ENCODE measurements at regions not wholly inside any gene's neighbourhood (a gene's known extent, or its start where the extent isn't known, plus 50 kb on each side); places are given as distances from the start of the nearest gene placed in this dataset.
A peak's percentile ranks its signal among the peaks of the same experiment; 100 is the strongest.

DNA sequence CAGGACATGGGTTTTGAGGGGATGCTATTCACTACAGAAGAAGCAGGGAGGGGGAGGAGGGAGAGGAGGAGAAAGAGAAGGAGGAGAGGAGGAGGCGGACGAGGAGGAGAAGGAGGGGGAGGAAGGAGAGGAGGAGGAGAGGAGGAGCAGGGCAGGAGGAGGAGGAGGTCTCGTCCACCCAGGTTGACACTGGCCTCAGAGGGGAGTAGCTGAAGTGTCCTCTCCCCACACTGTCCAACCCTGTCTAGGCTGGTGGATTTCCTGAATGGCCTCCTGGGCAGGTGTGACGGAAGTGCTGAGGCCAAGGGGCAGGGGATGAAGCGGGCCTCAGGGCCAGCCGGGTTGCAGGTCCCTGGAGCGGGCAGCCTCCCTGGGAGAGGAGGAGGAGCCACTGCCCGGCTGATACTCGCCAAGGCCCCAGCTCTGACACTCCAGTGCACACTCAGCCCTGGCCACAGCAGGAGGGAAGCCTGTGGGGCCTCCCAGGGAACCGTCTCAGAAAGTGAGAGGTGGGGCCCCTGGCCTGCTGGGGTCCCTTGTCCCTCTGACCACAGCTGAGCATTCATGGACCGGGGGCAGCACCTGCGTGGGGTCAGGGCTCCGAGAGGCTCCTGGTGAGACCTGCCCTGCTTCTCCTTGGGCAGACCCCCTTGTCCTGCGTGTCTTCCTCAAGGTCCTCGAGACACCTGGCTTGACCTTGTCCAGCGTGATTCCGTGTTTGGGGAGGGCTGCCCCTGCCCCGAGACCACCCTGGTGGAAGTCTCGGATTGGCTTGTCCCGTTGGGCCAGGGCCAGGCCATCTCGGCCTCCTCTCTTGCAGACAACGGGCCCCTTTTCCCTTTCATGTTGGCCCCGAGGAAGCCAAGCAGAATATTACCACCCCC is 200.6 kb upstream of the CIBAR2 start:
- no peak for DNase-seq

DNA sequence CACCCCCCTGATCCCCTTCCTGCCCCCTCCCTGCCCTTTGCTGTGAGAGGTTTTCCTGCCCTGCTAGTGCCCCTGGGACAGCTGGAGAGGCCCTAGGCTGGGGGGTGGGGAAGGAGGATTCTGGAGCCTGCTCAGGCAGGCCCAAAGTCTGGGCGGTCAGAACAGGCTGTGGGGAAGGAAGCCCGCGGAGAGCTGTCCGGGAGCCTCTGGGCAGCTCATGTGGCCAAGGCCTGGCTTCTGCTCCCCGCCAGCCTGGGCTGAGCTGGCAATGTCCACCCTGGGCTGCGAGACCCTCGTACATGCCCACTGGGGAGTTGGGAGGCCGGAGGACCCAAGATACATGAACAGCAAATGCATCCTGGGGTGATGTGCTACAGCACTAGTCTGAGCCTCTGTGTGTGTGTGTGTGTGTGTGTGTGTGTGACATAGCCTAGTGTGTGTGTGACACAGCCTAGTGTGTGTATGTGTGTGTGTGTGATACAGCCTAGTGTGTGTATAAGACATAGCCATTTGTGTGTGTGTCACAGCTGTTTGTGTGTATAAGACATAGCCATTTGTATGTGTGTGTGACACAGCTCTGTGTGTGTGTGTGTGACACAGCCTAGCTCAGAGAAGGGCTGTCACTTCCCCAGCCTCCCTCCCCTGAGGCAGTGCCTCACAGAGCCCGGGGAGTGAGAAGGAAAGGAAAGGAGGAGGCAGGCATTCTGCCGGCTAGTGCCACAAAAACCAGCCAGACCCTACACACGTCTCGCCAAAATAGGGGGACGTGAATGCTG is 201.4 kb upstream of the CIBAR2 start:
- peak in 1 of 2 donors; percentile 26 for DNase-seq

DNA sequence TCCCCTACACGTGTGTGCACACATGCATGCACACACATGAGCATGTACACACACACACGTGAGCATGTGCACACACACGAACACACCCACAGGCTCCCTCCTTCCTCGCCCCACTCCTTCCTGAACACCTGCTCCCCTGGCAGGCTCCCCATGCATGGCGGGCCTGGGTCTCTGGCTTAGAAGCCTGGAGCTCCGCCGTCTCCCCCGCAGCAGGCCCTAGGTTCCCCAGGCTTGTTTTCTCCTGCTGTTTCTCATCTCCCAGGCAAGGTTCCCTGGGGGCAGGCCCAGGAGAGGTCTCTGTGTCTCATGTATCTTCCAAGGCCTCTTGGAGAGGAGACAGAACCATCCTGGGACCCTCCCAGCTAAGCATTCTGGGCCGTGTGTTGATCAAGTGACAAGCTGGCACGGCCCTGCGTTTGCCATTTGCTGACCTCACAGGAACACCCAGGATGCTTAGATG is 202.3 kb upstream of the CIBAR2 start:
- DNase-seq: no peak

DNA sequence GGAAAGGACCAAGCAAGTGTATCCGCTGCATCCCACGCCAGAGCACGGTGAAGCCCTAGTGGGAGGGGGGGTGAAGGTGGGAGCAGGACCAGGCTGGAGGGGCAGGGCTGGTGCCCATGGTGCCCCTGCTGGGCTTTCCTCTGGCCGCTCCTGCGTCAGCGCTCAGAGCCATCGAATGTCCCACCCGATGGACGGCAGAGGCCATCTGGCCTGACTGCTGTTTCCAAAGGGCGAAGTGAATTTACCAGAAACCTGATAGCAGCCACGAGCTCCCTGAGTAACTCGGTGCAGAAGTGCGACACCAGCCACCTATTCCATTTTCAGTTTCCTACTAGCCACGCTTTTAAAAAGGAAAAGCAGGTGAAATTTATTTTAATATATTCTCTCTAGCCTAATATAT is 203.6 kb upstream of the CIBAR2 start:
- no peak for DNase-seq

DNA sequence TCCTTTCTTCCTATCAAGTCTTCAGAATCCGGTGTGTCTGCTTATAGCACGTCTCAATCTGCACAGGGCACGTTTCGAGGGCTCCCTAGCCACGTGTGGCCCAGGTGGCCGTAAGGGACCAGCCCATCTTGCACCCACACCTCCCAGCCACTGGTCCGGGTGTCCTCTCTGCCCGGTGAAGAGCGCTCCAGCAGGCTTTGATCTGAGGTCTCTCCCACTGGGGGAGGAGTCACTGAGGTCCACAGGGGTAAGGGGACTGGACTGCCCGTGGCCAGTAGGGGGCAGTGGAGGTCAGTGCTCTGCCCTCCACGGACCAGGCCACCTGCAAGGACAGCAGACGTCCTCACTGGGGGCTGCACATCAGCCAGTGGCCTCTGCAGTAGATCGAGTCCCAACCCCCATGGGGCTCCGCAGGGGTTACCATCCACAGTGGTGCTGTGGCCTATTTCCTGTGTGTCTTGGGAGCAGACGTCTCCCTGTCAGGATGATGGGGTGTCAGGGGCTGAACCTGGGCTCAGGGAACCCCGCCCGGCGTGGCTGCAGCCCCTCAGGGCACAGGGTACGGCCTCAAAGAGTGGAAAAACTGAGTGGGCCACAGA is 204.1 kb upstream of the CIBAR2 start:
- DNase-seq: peak; percentile 20 to 55

DNA sequence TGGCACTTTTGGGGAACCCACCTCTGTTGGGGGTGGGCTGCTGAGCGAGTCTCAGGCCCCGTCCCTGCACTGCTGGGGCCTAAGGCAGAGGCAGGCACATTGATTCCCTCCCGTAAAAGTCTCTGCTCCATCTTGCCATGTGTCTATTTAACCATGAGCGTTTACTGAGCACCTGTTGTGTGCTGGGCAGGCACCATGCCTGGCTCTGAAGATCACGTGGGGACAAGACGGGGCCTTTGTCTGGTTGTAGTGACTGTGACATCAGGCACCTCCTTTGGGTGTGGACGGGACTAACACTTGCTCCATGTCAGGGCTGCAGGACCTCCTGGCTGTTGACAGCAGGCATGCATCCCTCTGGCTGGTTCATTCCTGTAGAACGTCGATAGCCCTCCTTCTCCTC is 204.7 kb upstream of the CIBAR2 start:
- no peak for DNase-seq

DNA sequence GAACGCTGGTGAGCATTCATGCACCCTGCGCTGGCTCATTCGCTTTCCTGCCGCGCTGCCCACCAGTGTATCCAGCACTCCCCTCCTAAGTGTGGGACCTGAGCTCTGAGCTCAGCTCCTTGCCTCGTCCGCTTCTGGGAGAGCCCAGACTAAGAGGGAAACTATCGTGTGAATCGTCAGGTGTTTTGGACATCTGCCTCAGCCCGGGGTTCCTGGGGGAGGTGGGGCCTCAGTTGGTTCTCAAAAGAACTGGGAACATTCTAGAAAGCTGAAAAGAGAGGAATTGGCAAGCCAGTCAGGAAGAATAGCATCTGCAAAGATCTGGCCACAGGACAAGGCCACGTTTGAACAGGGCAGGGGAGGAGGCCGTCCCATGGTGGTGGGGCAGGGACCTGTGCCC is 205.4 kb upstream of the CIBAR2 start:
- DNase-seq: no peak

DNA sequence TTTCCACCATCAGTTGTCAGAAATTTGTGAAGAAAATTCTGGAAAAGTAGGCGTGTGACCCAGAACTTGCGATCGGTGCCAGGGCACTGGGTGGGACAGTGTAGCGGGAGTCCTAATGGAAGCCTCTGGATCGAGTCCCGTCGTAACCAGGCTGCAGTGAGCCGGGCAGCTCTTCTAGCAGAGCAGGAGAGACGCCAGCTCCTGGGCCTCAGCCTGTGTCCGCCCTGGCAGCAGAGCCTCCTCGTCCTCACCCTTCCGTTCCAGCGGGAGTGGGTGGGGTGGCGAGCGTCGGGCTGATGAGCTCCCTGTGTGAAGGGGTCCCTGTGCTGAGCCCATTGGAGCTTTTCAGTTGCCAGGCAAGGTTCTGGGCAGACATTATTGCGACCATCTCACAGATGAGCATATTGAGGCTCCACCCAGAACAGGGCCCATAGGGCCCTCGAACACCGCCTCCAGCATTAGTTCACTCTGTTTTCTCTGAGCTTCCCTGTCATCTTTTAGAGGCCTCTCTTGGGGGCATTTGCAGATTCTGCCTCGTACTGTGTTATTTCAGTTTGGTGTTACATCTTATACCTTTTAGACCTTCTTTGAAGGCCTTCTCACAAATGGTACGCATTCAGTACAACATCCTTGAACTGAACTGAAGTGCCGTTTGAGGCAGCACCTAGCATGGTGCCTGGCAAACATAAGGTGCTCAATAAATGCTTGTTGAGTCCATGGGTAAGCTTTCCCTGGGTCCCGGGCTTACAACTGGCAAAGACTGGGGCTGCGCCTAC is 207.1 kb upstream of the CIBAR2 start:
- no peak for DNase-seq

DNA sequence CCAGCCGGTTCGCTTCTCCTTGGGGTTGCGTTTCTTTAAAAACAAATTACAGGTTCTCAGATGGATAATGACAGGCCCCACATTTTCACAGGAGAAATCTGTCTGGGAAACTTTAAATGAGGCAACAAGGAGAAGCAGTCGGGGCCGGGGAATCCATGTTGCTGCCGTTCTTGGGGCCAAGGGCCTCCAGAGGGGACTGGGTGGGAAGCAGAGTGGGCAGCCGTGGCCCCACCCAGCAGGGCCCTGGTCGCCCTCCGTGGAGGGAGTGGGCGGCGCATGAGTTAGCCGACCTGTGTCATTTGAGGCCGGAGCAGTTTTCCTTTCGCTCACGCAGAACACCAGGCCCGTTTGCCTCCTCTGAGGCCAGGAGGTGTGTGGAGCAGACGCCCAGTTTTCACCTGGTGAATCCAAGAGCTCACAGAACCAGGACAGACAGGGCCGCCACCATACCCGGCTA is 207.7 kb upstream of the CIBAR2 start:
- DNase-seq: no peak

DNA sequence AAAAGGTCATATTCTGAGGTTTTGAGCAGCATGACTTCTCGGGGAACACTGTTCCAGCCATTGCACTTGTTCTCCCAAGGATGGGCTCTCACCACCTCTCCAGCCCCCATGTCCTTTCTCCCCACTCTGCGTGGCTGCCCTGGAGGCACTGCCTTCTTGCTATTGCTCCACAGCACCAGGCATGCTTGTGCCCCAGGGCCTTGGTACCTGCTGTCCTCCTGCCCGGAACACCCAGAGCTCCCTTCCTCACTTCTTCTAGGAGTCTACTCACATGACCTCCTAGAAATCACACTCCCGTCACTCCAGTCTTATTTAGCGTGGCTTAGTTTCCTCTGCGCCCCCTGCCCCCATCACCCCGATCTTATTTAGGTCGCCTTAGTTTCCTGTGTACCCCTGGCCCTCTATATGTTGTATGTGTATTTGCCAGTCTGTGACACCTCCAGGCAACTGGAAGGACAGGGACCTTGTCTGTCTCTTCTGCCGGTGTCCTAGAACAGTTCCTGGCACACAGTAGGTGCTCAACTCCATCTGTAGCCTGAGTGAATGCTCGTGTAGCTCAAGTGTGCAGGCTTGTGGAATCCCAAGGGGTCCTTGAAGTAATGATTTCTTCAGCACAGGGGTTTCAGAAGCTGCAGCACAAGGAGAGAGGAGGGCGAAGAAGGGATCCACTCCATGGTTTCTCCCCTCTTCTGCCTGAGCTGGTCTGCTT is 208.6 kb upstream of the CIBAR2 start:
- DNase-seq: no peak

DNA sequence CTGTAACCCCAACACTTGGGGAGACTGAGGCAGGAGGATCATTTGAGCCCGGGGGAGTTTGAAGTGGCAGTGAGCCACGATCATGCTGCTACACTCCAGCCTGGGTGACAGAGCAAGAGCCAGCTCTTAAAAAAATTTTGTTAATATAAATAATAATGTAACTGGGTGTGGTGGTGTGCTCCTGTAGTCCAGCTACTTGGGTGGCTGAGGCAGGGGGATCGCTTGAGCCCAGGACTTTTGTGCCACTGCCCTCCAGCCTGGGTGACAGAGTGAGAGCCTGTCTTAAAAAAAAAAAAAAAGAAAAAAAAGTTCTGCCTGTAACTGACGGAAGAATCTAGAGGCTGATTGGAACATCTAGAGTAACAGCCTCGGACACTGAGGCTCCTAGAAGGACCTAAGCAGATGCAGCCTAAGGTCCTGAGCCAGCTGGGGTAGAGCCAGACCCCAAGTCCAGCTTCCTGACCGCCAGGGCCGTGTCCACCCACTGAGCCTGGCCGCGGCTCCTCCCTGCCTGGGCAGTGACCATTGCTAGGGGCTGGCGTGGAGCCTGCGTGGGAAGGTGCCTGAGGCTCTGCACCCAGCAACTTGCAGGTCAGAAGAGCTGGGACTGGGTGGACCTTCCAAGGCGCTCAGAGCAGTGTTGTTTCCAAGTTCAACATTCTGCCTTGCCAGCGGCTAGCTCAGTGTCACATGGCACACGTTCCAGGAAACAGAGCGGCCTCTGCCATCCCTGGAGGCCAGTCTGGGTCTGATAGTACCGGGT is 209.4 kb upstream of the CIBAR2 start:
- no peak for DNase-seq

DNA sequence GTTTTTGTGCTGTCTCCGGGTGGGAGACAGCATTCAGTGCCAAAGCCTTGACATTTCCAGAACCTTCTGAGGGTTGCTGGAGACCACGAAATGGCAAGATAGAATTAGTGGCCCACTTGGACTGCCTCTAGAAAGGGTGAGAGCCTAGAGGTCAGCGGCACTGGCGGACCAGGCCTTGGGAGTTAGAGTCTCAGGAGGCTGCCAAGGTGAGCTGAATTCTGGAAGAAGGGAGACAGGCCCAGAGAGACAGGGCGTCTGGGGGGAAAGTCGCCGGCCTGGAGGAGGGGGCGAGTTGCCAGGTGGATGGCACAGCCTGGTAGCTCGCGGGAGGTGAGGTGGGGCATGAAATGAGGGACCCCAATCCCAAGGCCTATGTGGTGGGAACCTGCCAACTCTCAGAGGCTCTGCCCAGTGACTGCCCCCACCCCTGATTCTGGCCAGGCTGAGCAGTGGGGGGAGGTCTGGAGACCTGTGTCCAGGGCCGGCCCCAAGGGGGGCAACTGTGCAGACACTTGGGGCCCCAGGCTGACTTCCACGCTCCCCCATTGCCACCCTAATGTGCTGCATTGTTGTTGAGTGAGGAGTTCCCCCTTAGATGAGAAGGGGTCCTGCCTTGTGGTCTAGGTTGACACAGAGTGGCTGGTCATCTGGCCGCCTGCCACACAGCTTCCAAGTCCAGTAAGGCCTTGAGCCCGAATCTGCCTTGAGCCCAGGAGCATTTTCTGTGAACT is 211.1 kb upstream of the CIBAR2 start:
- DNase-seq: no peak

DNA sequence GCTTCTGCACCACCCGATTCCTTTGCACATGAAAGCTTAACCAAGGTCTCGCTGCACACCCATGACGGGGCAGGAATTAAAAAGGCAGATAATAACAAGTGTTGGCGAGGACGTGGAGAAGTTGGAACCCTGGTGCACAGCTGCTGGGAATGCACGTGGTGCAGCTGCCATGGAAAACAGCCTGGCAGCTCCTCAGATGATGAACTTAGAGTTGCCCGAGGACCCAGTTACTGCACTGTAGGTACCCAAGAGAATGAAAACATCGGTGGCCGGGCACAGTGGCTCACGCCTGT is 211.6 kb upstream of the CIBAR2 start:
- no peak for DNase-seq

DNA sequence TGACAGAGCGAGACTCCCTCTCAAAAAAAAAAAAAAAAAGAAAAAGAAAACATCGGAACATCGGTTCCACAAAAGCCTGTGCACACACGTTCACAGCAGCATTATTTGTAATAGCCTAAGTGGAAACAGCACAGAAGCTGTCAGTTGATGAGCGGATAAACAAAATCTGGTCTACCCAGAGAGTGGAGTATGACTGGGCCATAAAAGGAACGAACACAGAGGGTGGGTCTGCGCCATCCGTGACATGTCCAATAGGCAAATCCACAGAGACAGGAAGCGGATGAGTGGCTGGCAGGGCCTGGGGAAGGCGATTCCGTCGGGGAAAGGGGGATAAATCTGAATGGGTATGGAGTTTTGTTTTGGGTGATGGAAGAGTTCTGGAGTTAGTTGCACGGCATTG is 212.2 kb upstream of the CIBAR2 start:
- no peak for DNase-seq

DNA sequence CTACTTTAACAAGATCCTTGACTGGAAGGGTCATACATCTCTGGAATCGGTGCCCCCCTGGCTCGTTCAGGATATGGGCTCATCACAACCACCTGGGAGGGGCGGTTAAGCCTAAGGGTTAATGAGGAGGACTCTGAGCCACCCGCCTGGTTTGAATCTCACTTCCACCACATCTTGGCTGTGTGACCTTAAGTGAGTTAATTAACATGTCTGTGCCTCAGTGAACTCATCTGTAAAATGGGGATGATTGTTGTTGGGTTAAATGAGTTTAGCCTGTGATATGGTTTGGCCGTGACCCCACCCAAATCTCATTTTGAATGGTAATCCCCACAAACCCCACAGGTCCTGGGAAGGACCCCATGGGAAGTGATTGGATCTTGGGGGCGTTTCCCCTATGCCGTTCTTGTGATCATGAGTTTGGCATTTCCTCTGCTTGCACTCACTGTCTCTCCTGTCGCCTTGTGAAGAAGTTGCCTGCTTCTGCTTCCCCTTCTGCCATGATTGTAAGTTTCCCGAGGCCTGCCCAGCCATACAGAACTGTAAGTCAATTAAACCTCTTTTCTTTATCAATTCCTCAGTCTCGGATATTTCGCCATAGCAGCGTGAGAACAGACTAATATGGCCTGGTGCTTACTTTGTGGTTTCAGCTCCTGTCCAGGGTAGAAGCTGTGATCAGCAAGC is 214.0 kb upstream of the CIBAR2 start:
- DNase-seq: no peak

DNA sequence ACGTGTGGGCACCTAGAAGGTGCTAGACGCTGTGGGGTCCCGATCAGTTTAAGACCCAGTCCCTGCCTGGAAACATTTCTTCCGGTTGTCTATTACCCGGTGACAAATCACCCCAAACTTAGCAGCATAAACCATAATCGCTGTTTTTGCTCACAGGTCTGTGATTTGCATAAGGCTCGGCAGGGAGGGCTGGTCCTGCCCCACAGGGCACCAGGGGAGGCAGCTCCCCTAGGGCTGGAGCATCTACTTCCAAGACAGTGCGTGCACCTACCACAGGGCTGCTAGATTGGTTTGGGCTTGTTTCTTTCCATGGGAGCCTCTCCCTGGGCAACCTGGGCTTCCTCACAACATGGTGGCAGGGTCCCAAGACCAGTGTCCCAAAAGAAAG is 214.5 kb upstream of the CIBAR2 start:
- DNase-seq: no peak

DNA sequence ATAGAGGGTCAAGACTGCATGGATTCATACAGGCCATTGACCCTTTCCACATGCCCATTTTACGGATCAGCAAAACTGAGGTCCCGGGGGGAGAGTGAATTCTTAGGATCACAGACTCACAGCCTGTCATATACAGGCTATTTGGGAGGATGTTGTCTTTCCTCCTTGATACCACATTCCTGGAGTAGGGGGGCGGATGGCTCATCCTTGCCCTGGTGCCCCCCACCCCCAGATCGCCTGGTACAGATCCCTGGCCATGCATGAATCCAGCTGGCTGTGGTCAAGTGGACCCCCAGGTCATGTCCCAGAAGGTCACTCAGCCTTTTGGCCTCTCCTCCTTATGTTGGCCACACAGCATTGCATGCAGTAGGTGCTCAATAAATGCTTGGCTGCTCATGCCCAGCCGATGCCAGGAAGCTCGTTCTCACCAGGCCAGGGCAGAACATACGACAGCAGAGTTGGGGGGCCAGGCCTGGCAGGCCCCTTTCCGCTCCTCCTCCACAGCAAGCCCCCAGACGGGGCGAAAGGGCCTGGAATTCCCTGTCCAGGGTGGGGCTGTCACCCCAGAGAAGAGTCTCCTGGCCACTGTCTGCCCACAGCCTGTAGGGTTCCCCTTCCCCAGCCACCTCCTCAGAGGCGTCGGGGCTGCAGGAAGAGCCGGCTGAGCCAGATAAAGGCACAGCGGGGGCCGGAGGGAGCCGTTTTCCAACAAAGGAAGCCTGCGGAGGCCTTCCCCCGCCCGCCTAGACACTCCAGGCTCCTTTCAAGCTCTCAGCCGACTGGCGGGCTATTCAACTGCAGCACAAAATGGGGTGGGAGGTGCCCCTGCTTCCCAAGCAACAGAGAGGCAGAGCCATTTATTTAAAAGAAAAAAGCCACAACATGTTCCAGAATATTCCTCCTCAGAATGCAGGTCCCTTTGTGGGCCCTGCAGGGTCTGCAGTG is 215.7 kb upstream of the CIBAR2 start:
- DNase-seq: peak in 1 of 2 donors; percentile 89

DNA sequence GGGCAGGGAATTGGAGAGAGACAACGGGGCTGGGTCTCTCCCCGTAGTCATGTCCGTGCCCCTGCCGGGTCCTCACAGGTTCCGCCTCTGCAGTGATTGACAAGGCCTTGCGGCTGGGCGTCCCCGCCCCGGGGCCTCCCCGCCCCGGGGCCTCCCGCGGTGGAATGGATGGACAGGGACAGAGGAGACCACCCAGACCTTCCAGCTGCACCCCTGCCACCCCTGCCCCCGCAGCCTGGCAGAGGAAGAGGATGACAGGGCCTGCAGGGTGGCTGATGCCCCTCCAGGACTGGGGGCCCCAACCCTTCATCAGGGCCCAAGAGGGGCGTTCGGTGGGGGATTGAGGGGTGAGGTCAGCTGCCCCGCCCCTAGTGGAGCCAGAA is 216.4 kb upstream of the CIBAR2 start:
- no peak for DNase-seq
